Brain microvascular endothelial cell (primary cell): ENCODE measurements at regions not wholly inside any gene's neighbourhood (a gene's known extent, or its start where the extent isn't known, plus 50 kb on each side); places are given as distances from the start of the nearest gene placed in this dataset.
"Not testable (repeated sequence)": the region's sequence is repeated elsewhere in the genome, so short reads cannot be mapped to it uniquely, and the experiment has no call there.

Experiments used
- DNase-seq: peaks from one replicate; pipeline ENCODE4 v3.0.0-alpha.2; 2020
- H3K27ac ChIP-seq: fragments of 250-450 bp; sonication (Bioruptor Pico); 2 replicates; pipeline ENCODE4 v1.5.1; 2020; ENCODE audit warnings: mild to moderate bottlenecking, moderate library complexity
- H3K27me3 ChIP-seq: fragments of 250-450 bp; sonication (Bioruptor Pico); replicated peaks from 2 replicates; pipeline ENCODE4 v1.5.1; 2020; ENCODE audit warnings: mild to moderate bottlenecking
- H3K36me3 ChIP-seq: fragments of 250-450 bp; sonication (Bioruptor Pico); replicated peaks from 2 replicates; pipeline ENCODE4 v1.5.1; 2020; ENCODE audit warnings: mild to moderate bottlenecking
- H3K4me3 ChIP-seq: 2 replicates; pipeline ENCODE4 v1.5.1; 2011; ENCODE audit warnings: low read depth, mild to moderate bottlenecking, control low read depth, low read length, moderate library complexity
- in situ Hi-C: cut with HindIII; loops from 2 replicates; pipeline ENCODE4 v1.10.0; 2017; ENCODE audit warnings: low sequenced_read_pairs, low pct_ligation_motif_present
- TF ChIP-seq, protein P1 (sequence below): IDR thresholded peaks from 2 replicates; pipeline ENCODE4 v1.5.1; 2011; ENCODE audit warnings: low read depth, mild to moderate bottlenecking, moderate library complexity, low read length, control low read depth, inconsistent platforms; ENCODE audit errors: missing control alignments

DNA sequence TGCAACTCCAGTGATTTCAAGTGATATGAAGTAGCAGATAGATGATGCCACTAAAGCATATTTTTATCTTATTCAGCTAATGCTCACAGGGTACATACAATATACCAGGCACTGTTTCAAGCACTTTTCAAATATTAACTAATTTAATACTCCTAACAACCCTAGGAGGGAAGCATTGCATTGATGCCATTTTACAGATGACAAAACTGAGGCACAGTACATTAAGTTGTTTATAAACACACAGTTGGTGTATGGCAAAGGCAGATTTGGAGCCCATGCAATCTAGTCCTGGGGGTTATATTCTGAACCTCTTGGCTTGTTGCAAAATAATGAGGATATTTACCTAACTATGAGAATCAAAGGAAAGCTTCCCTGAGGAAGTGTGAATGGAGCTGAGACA is 371.0 kb downstream of the SFMBT2 start:
- TF ChIP-seq, protein P1, sequence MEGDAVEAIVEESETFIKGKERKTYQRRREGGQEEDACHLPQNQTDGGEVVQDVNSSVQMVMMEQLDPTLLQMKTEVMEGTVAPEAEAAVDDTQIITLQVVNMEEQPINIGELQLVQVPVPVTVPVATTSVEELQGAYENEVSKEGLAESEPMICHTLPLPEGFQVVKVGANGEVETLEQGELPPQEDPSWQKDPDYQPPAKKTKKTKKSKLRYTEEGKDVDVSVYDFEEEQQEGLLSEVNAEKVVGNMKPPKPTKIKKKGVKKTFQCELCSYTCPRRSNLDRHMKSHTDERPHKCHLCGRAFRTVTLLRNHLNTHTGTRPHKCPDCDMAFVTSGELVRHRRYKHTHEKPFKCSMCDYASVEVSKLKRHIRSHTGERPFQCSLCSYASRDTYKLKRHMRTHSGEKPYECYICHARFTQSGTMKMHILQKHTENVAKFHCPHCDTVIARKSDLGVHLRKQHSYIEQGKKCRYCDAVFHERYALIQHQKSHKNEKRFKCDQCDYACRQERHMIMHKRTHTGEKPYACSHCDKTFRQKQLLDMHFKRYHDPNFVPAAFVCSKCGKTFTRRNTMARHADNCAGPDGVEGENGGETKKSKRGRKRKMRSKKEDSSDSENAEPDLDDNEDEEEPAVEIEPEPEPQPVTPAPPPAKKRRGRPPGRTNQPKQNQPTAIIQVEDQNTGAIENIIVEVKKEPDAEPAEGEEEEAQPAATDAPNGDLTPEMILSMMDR = no peak
- in situ Hi-C loops = no loop called here
- DNase-seq = no peak
- Histone ChIP-seq H3K36me3 (no peaks in the 10 kb centered on the region), H3K27me3 (no peaks in the 10 kb centered on the region), H3K4me3 (no peak overlapping the region), H3K27ac (no peak overlapping the region)

- no peak overlapping the region for H3K27ac ChIP-seq
- in situ Hi-C loops = no loop called here
- TF ChIP-seq, protein P1 = no peak
- no peak overlapping the region for H3K4me3 ChIP-seq
- H3K27me3 ChIP-seq = no peaks in the 10 kb centered on the region
- H3K36me3 ChIP-seq = no peaks in the 10 kb centered on the region
- DNase-seq = no peak
Observed at GRCh38 chr10:7038416-7038815, 372.4 kb downstream of the SFMBT2 start.

- H3K27me3 ChIP-seq, H3K4me3 ChIP-seq, DNase-seq, in situ Hi-C loops, H3K27ac ChIP-seq, H3K36me3 ChIP-seq: not testable (repeated sequence)
Observed at GRCh38 chr10:7037434-7037833, 373.4 kb downstream of the SFMBT2 start.

DNA sequence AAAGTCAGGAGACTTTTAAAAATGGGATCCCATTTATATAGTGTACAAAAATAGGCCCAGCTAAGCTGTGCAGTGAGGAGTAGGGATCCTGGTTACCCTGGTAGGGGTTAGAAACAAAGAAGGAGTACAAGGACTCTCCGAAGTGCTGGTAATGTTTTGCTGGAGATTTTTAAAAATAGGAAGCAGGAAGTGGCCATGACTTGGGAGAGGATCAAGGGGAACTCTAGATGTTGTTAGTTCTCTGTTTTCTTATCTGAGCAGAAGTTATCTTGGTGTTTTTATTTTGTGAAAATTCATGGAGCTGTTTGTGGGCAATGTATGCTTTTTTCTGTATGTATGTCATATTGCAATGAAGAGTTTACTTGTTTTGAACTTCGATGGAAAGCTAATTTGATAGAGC is 373.9 kb downstream of the SFMBT2 start:
- Histone ChIP-seq H3K27ac (no peak overlapping the region), H3K4me3 (no peak overlapping the region), H3K27me3 (no peaks in the 10 kb centered on the region), H3K36me3 (no peaks in the 10 kb centered on the region)
- no peak for DNase-seq
- TF ChIP-seq, protein P1 = no peak
- in situ Hi-C loops = no loop called here

- TF ChIP-seq, protein P1 = no peak
- no peak for DNase-seq
- H3K4me3 ChIP-seq = no peak overlapping the region
- in situ Hi-C loops = no loop called here
- no peaks in the 10 kb centered on the region for H3K36me3 ChIP-seq
- no peak overlapping the region for H3K27ac ChIP-seq
- no peaks in the 10 kb centered on the region for H3K27me3 ChIP-seq
Observed at GRCh38 chr10:7035126-7035761, 375.6 kb downstream of the SFMBT2 start.

DNA sequence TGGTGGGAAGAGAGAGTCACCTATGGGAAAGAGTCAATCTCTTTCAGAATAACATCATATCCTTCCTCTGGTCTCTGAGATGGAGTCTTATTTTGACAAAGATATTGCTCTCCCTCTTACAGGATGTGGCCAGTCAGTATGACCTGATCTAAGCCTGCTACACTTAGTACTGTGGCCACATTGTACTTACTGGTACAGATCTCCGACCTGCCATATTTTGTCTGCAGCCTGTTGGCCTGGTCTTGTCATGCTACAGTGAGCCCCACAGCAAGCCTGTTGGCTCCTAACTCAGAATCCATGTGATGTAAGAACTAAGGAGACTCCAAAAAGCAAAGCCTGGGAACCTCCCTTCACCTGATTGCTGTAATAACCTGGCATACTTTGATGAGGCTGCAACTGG is 377.8 kb downstream of the SFMBT2 start:
- TF ChIP-seq, protein P1 = no peak
- in situ Hi-C loops = no loop called here
- H3K27ac ChIP-seq = no peak overlapping the region

More for the DNA sequence above, 377.8 kb downstream of the SFMBT2 start:
- H3K27me3 ChIP-seq = no peaks in the 10 kb centered on the region
- no peaks in the 10 kb centered on the region for H3K36me3 ChIP-seq
- no peak for DNase-seq
- H3K4me3 ChIP-seq = no peak overlapping the region
